HG02970 (cell line): ENCODE measurements at regions not wholly inside any gene's neighbourhood (a gene's known extent, or its start where the extent isn't known, plus 50 kb on each side); places are given as distances from the start of the nearest gene placed in this dataset.

Experiments used
- ATAC-seq: cut with Tn5 transposase; IDR thresholded peaks from one replicate; pipeline ENCODE4 v1.9.1; 2021; ENCODE audit warnings: mild to moderate bottlenecking, moderate library complexity, moderate number of reproducible peaks; ENCODE audit not compliant: unreplicated experiment, low FRiP score

GRCh38 chr7:22676385-22676784 lies 50.6 kb upstream of the IL6 start:
- ATAC-seq: no peak

- no peak for ATAC-seq
Measured at GRCh38 chr7:22675917-22676343, 51.1 kb upstream of the IL6 start.

- no peak for ATAC-seq
Measured at GRCh38 chr7:22675421-22675820, 51.6 kb upstream of the IL6 start.

- ATAC-seq: no peak
Measured at GRCh38 chr7:22672846-22673680, 53.9 kb upstream of the IL6 start.

- no peak for ATAC-seq
Measured at GRCh38 chr7:22671177-22671879, 55.7 kb upstream of the IL6 start.

GRCh38 chr7:22670422-22670815 lies 56.6 kb upstream of the IL6 start:
- no peak for ATAC-seq

GRCh38 chr7:22669692-22670421 lies 57.1 kb upstream of the IL6 start:
- ATAC-seq: no peak

GRCh38 chr7:22668971-22669401 lies 58.0 kb upstream of the IL6 start:
- ATAC-seq: no peak

GRCh38 chr7:22667562-22668239 lies 59.3 kb upstream of the IL6 start:
- ATAC-seq: no peak

GRCh38 chr7:22667187-22667561 lies 59.8 kb upstream of the IL6 start:
- ATAC-seq: no peak

GRCh38 chr7:22666732-22667131 lies 60.3 kb upstream of the IL6 start:
- ATAC-seq: no peak

- ATAC-seq: no peak
Measured at GRCh38 chr7:22665923-22666322, 61.1 kb upstream of the IL6 start.

GRCh38 chr7:22664988-22665798 lies 61.8 kb upstream of the IL6 start:
- ATAC-seq: no peak

- no peak for ATAC-seq
Measured at GRCh38 chr7:22663721-22664120, 63.3 kb upstream of the IL6 start.

- no peak for ATAC-seq
Measured at GRCh38 chr7:22663357-22663718, 63.7 kb upstream of the IL6 start.

GRCh38 chr7:22662556-22663356 lies 64.2 kb upstream of the IL6 start:
- ATAC-seq: no peak

- no peak for ATAC-seq
Measured at GRCh38 chr7:22662036-22662435, 65.0 kb upstream of the IL6 start.

GRCh38 chr7:22660732-22661131 lies 66.3 kb upstream of the IL6 start:
- no peak for ATAC-seq

GRCh38 chr7:22660293-22660692 lies 66.7 kb upstream of the IL6 start:
- no peak for ATAC-seq
